LNCAP (cell line): ENCODE measurements at regions not wholly inside any gene's neighbourhood (a gene's known extent, or its start where the extent isn't known, plus 50 kb on each side); places are given as distances from the start of the nearest gene placed in this dataset.

Source experiments
- CTCF ChIP-seq: fragments of 450-650 bp; IDR thresholded peaks from 2 replicates; pipeline ENCODE4 v1.5.1; 2017; ENCODE audit warnings: mild to moderate bottlenecking

DNA sequence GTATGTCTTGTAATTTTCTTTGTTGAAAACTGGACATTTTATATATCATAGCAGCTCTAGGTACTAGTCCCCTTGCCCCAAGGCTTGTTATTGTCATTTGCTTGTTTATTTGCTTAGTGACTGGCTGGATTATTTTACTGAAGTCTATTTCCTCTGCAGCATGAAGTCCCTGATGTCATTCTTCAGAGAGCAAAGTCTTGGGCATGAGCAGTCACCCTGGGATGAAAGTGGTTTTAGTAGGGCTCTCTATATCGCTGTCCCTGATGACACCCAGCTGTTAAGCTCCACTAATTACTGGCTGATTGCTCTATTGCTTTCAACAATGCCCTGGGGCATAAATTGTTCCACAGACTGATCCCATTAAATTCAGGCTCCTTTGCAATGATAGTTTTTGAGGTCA, 113.5 kb upstream of the USP9X start:
- no peak for TF ChIP-seq CTCF

GRCh38 chrX:40973619-40974018, 111.6 kb upstream of the USP9X start:
- no peak for TF ChIP-seq CTCF

GRCh38 chrX:40975951-40976350, 109.3 kb upstream of the USP9X start:
- no peak for TF ChIP-seq CTCF

DNA sequence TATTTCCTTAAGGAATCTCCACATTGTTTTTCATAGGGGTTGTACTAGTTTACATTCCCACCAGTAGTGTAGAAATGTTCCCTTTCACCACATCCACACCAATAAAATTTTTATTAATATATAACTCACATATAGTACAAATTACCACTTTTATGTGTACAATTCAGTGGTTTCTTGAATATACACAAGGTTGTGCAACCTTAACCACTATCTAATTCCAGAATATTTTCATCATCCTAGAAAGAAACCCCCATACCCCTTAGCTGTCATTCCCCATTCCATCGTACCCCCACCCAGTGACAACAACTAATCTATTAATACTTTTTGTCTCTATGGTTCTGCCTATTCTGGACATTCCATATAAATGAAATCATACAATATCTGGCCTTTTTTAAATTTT, 108.3 kb upstream of the USP9X start:
- no peak for TF ChIP-seq CTCF

DNA sequence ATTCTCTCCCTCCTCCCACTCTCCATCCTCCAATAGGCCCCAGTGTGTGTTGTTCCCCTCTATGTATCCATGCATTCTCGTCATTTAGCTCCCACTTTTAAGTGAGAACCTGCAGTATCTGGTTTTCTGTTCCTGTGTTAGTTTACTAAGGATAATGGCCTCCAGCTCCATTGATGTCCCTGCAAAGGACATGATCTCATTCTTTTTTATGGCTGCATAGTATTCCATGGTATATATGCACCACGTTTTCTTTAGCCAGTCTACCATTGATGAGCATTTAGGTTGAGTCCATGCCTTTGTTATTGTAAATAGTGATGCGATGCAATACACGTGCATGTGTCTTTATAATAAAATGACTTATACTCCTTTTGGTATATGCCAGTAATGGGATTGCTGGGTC, 100.3 kb upstream of the USP9X start:
- TF ChIP-seq CTCF: no peak

DNA sequence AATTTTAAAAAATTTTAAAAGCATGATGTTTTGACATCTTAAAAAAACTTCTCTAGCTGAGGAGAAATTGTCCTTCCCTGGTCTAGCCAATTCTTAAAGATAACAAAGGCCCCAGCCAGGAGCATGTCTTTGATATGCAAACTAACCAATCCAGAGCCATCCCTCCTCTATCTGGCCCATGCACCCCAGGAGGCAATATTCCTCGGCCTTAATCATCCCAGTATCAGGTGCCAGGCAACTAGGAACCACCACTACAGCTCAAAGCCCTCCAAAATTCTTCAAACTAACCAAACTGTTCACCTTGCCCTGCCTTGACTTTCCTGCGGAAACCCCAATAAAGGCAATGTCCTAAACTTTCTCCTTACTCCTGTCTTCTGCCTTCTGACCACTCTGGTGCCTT, 97.8 kb upstream of the USP9X start:
- TF ChIP-seq CTCF: no peak

DNA sequence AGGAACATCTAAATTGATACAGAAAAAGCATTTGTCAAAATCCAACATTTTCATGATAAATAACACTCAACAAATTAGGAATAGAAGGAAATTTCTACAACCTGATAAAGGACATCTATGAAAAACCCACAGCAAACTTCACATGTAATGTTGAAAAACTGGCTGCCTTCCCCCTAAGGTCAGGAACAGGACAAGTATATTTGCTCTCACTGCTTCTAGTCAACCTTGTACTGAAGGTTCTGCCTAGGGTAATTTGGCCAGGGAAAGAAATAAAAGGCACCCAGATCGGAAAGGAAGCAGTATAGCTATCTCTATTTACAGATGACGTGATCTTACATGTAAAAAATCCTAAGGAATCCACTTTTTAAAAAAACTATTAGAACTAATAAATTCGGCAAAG, 97.1 kb upstream of the USP9X start:
- TF ChIP-seq CTCF: no peak

DNA sequence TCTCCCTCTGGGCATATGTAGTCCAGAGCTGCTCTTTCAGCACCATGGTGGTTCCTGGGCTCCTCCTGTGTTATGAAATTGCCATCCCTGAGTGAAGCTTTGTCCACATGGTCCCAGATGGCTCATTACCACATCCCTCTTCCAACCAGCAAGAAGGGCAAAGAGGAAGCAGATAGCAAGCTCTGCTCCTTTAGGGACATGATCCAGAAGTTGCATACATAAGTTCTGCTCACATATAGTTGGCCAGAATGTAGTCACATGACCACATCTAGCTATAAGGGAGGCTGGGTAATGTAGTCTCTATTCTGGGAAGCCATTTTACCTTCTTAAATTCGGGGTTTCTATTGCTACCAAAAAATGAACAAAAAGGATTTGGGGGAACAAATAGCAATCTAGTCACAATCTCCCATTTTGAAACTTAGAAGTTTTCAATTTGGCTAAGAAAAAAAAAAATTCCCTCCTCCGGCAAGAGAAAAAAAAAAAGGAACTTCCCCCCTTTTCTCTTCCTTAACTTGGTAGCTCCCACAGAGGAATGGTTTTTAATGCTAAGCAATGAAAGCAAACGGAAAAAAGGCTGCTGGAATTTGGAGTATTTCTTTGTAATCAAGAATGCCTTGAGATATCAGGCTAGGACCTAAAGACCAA, 88.2 kb upstream of the USP9X start:
- TF ChIP-seq CTCF: no peak
